Erythroblast (primary cell): ENCODE measurements at regions not wholly inside any gene's neighbourhood (a gene's known extent, or its start where the extent isn't known, plus 50 kb on each side); places are given as distances from the start of the nearest gene placed in this dataset.

Source experiments
- GATA1 ChIP-seq: IDR thresholded peaks from 2 replicates; pipeline ENCODE4 v1.6.1; 2011; ENCODE audit warnings: low read depth, mild to moderate bottlenecking, control low read depth, low read length, moderate library complexity
- POLR2A ChIP-seq: IDR thresholded peaks from 2 replicates; pipeline ENCODE4 v1.6.1; 2011; ENCODE audit warnings: mild to moderate bottlenecking, low read length

DNA sequence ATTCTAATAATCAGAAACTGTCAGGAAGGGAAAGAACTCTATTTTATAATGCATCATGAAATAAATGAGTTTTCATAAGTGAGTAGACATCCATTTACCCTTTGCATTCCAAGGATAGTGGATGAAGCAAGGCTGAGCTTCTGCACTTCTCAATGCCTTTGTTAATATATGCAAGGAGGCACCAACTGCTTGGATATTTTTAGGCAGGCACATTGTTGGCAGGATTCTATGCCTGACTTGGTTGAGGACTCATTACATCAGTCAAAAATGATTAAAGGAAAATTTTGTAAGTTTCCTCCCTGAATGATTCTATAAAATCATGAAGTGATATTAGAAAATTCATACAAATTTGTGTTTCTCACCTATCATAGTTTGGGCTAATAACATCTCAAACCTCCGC lies 612.2 kb upstream of the POM121L12 start:
- TF ChIP-seq POLR2A = no peak
- TF ChIP-seq GATA1 = no peak
